ENCODE measurements at regions not wholly inside any gene's neighbourhood (a gene's known extent, or its start where the extent isn't known, plus 50 kb on each side); places are given as distances from the start of the nearest gene placed in this dataset.

GRCh38 chr2:120401275-120402066 is 55.5 kb downstream of the INHBB start:
- DNase-seq (ENCODE audit: low spot score in 2 of 2) (no peak), ATAC-seq (no peak)
- Mint-ChIP-seq H3K36me3 (no peaks in the 10 kb centered on the region), H3K27ac (no peak overlapping the region), H3K4me1 (no peaks in the 10 kb centered on the region), H3K9me3 (peaks cover 2% of the 10 kb centered on the region), H3K4me3 (no peak overlapping the region)

DNA sequence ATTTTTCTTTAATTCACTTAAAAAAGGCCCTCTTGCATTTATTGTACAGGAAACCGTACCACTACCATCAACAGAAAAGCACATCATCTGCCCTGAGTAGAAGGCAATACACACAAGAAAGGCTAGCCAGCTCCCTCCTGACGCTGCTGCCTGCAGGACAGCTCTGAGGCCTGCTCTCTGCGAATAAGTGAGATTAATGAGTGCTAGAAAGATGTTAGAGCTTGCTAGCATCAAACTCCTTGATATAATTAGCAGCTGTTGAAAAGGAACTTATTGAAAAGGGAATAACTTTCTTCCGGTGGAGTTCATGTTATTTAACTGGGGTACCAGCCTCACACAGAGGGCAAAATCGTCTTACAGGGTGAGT is 56.1 kb downstream of the INHBB start:
- no peaks in the 10 kb centered on the region for H3K4me1 Mint-ChIP-seq
- peaks cover 2% of the 10 kb centered on the region for H3K9me3 Mint-ChIP-seq
- H3K36me3 Mint-ChIP-seq: no peaks in the 10 kb centered on the region
- H3K27ac Mint-ChIP-seq: no peak overlapping the region
- no peak for DNase-seq (ENCODE audit: low spot score in 2 of 2)
- no peak overlapping the region for H3K4me3 Mint-ChIP-seq
- no peak for ATAC-seq

GRCh38 chr2:120402508-120402907 is 56.6 kb downstream of the INHBB start:
- Mint-ChIP-seq H3K36me3 (no peaks in the 10 kb centered on the region), H3K9me3 (peaks cover 4% of the 10 kb centered on the region), H3K4me1 (no peaks in the 10 kb centered on the region), H3K27ac (no peak overlapping the region), H3K4me3 (no peak overlapping the region)
- DNase-seq (ENCODE audit: low spot score in 2 of 2) (no peak), ATAC-seq (no peak)

- DNase-seq (ENCODE audit: low spot score in 2 of 2) (no peak), ATAC-seq (no peak)
- H3K4me3 Mint-ChIP-seq: no peak overlapping the region
- no peaks in the 10 kb centered on the region for H3K36me3 Mint-ChIP-seq
- H3K27ac Mint-ChIP-seq: no peak overlapping the region
- H3K4me1 Mint-ChIP-seq: no peaks in the 10 kb centered on the region
- peaks cover 4% of the 10 kb centered on the region for H3K9me3 Mint-ChIP-seq
These were observed 57.3 kb downstream of the INHBB start for GRCh38 chr2:120403261-120403660.

- H3K36me3 Mint-ChIP-seq: no peaks in the 10 kb centered on the region
- H3K9me3 Mint-ChIP-seq: peaks cover 8% of the 10 kb centered on the region
- ATAC-seq (no peak), DNase-seq (ENCODE audit: low spot score in 2 of 2) (no peak)
- H3K4me1 Mint-ChIP-seq: no peaks in the 10 kb centered on the region
- no peak overlapping the region for H3K4me3 Mint-ChIP-seq
- H3K27ac Mint-ChIP-seq: no peak overlapping the region
These were observed 57.7 kb downstream of the INHBB start for GRCh38 chr2:120403676-120404075.

GRCh38 chr2:120404274-120404673 is 58.3 kb downstream of the INHBB start:
- H3K27ac Mint-ChIP-seq: no peak overlapping the region
- H3K36me3 Mint-ChIP-seq: no peaks in the 10 kb centered on the region
- H3K4me3 Mint-ChIP-seq: no peak overlapping the region
- no peaks in the 10 kb centered on the region for H3K4me1 Mint-ChIP-seq
- ATAC-seq (no peak), DNase-seq (ENCODE audit: low spot score in 2 of 2) (no peak)
- H3K9me3 Mint-ChIP-seq: peaks cover 9% of the 10 kb centered on the region

GRCh38 chr2:120404941-120405758 is 59.2 kb downstream of the INHBB start:
- Mint-ChIP-seq H3K36me3 (no peaks in the 10 kb centered on the region), H3K9me3 (peaks cover 9% of the 10 kb centered on the region), H3K27ac (no peak overlapping the region), H3K4me1 (no peaks in the 10 kb centered on the region), H3K4me3 (no peak overlapping the region)
- ATAC-seq (no peak), DNase-seq (ENCODE audit: low spot score in 2 of 2) (no peak)

GRCh38 chr2:120405759-120406099 is 59.8 kb downstream of the INHBB start:
- H3K9me3 Mint-ChIP-seq: peaks cover 9% of the 10 kb centered on the region

GRCh38 chr2:120406566-120406965 is 60.6 kb downstream of the INHBB start:
- Mint-ChIP-seq H3K27ac (no peak overlapping the region), H3K36me3 (no peaks in the 10 kb centered on the region), H3K9me3 (peaks cover 9% of the 10 kb centered on the region), H3K4me1 (no peaks in the 10 kb centered on the region), H3K4me3 (no peak overlapping the region)
- ATAC-seq (no peak), DNase-seq (ENCODE audit: low spot score in 2 of 2) (no peak)

More at GRCh38 chr2:120405759-120406099, 59.8 kb downstream of the INHBB start:
- H3K27ac Mint-ChIP-seq: no peak overlapping the region
- no peak overlapping the region for H3K4me3 Mint-ChIP-seq
- no peaks in the 10 kb centered on the region for H3K36me3 Mint-ChIP-seq
- no peaks in the 10 kb centered on the region for H3K4me1 Mint-ChIP-seq
- no peak for DNase-seq (ENCODE audit: low spot score in 2 of 2)
- ATAC-seq: no peak

- no peak for ATAC-seq
- DNase-seq (ENCODE audit: low spot score in 2 of 2): no peak
- no peaks in the 10 kb centered on the region for H3K4me1 Mint-ChIP-seq
- H3K9me3 Mint-ChIP-seq: peaks cover 9% of the 10 kb centered on the region
- H3K36me3 Mint-ChIP-seq: no peaks in the 10 kb centered on the region
- no peak overlapping the region for H3K27ac Mint-ChIP-seq
- no peak overlapping the region for H3K4me3 Mint-ChIP-seq
These were observed 64.6 kb downstream of the INHBB start for GRCh38 chr2:120410487-120410886.

- Mint-ChIP-seq H3K4me3 (no peak overlapping the region), H3K4me1 (no peaks in the 10 kb centered on the region), H3K27ac (no peak overlapping the region), H3K9me3 (no peaks in the 10 kb centered on the region), H3K36me3 (no peaks in the 10 kb centered on the region)
- ATAC-seq: no peak
- DNase-seq (ENCODE audit: low spot score in 2 of 2): no peak
These were observed 69.1 kb downstream of the INHBB start for GRCh38 chr2:120415060-120415459.

DNA sequence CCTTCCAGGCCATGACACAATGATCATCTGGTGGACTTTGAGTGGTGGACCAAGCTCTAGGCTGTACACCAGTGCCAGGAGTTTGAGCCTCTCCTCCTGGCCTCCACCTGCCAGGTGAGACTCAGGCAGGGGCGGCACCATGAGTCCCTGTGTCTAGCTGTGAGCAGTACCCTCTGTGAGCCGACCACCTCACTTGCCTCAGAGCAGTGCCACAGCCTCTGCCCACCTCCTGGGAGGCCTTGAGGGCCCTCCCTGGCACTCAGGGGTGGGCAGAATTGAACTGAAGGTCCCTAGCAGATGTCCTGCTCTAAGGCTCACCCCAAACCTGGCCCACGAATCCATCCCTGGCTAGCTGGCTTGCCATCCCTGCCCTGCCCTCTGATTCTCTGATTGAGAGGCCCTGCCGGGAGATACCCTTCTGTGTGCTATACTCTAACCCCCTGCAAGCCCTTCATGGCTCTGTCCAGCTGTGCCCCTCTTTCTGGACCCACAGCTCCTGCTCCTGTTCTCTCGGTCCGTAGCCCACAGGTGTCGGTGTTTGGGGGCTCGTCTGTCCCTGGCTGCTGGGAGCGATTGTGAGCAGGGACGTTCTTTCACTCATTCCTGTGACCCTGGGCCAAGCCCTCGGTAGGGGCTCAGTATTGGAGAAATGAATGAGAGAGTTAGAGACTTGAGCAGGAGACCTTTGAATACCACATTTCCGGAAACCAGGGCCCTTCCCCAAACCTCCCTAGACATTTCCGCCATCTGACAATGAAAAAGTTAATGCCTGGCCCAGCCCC is 70.0 kb downstream of the INHBB start:
- Mint-ChIP-seq H3K4me3 (no peak overlapping the region), H3K9me3 (no peaks in the 10 kb centered on the region), H3K4me1 (no peaks in the 10 kb centered on the region), H3K27ac (no peak overlapping the region), H3K36me3 (no peaks in the 10 kb centered on the region)
- DNase-seq (ENCODE audit: low spot score in 2 of 2): no peak
- ATAC-seq: peak; percentile 31

GRCh38 chr2:120418174-120418787 is 72.3 kb downstream of the INHBB start:
- H3K9me3 Mint-ChIP-seq: no peaks in the 10 kb centered on the region
- no peaks in the 10 kb centered on the region for H3K36me3 Mint-ChIP-seq
- H3K27ac Mint-ChIP-seq: no peak overlapping the region
- DNase-seq (ENCODE audit: low spot score in 2 of 2): no peak
- ATAC-seq: no peak
- no peaks in the 10 kb centered on the region for H3K4me1 Mint-ChIP-seq
- no peak overlapping the region for H3K4me3 Mint-ChIP-seq

DNA sequence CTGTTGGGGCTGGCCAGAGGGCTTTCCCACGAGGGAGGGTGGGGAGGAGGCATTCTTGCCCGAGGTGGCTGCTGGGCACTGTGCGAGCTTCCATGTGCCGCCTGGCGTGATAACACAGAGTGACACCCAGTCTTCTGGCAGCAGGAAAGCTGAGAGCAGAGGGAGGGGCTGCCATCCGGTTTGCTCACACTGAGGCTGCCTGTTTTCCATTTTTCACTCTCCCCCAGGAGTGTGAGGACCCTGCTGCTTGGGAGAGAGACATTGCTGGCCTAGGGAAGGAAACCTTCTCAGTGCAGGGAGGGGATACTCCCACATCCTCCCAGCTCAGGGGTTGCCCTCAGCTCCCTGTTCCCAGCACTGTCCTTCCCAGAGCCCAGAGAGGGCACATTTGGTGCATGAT is 73.1 kb downstream of the INHBB start:
- Mint-ChIP-seq H3K4me1 (no peaks in the 10 kb centered on the region), H3K9me3 (no peaks in the 10 kb centered on the region), H3K4me3 (no peak overlapping the region), H3K36me3 (no peaks in the 10 kb centered on the region), H3K27ac (no peak overlapping the region)
- DNase-seq (ENCODE audit: low spot score in 2 of 2): no peak
- ATAC-seq: no peak

GRCh38 chr2:120419955-120420354 is 74.0 kb downstream of the INHBB start:
- no peak overlapping the region for H3K27ac Mint-ChIP-seq
- ATAC-seq (no peak), DNase-seq (ENCODE audit: low spot score in 2 of 2) (no peak)

More at GRCh38 chr2:120419955-120420354, 74.0 kb downstream of the INHBB start:
- no peaks in the 10 kb centered on the region for H3K4me1 Mint-ChIP-seq
- no peak overlapping the region for H3K4me3 Mint-ChIP-seq
- no peaks in the 10 kb centered on the region for H3K36me3 Mint-ChIP-seq
- H3K9me3 Mint-ChIP-seq: no peaks in the 10 kb centered on the region

Measured in stimulated activated effector memory CD8-positive, alpha-beta T cell treated with anti-CD3 and anti-CD28 coated beads, Interleukin-12 subunit alpha, Interleukin-12 subunit beta, amount 100 ng/mL, for 72 hours (primary cell).